ENCODE measurements at regions not wholly inside any gene's neighbourhood (a gene's known extent, or its start where the extent isn't known, plus 50 kb on each side); places are given as distances from the start of the nearest gene placed in this dataset.

- TF ChIP-seq ZNF609 (CRISPR knock-in tag; IDR thresholded peaks at IDR 0.05; ENCODE audit: borderline replicate concordance) (no peak), ZMYM4 (CRISPR knock-in tag; IDR thresholded peaks at IDR 0.05) (peak; percentile 52; the same call in 1 of the 2 replicates), NFE2L2 (IDR thresholded peaks at IDR 0.05; ENCODE audit: low read length) (no peak), SPEN (CRISPR knock-in tag; IDR thresholded peaks at IDR 0.05; ENCODE audit: low read depth) (peak; percentile 62; the same call in 1 of the 2 replicates), BORCS8-MEF2B (CRISPR knock-in tag; IDR thresholded peaks at IDR 0.05) (0 out of 2 replicates have a peak, but pooled peaks have one; percentile 25), ZNF780A (CRISPR knock-in tag; IDR thresholded peaks at IDR 0.05) (no peak), SP1 (IDR thresholded peaks at IDR 0.05) (no peak), SP1 (CRISPR knock-in tag; IDR thresholded peaks at IDR 0.05) (no peak), HMG20A (CRISPR knock-in tag; IDR thresholded peaks at IDR 0.05; ENCODE audit: borderline replicate concordance) (no peak; the same call in 1 of the 2 replicates), PRPF4 (IDR thresholded peaks at IDR 0.05; ENCODE audit: low read depth, low read length, poor library complexity, severe bottlenecking) (no peak), SMARCC2 (IDR thresholded peaks at IDR 0.05) (no peak), MTERF4 (CRISPR knock-in tag; IDR thresholded peaks at IDR 0.05) (no peak), ZNF446 (CRISPR knock-in tag; IDR thresholded peaks at IDR 0.05) (no peak), AKNA (CRISPR knock-in tag; IDR thresholded peaks at IDR 0.05; ENCODE audit: borderline replicate concordance) (no peak), MED13 (CRISPR knock-in tag; IDR thresholded peaks at IDR 0.05) (no peak), FLYWCH1 (CRISPR knock-in tag; IDR thresholded peaks at IDR 0.05) (no peak), ZSCAN25 (CRISPR knock-in tag; IDR thresholded peaks at IDR 0.05) (no peak), KDM5B (CRISPR knock-in tag; IDR thresholded peaks at IDR 0.05; ENCODE audit: borderline replicate concordance) (peak; percentile 20; the same call in 1 of the 2 replicates)
Observed at GRCh38 chr12:4025181-4026019, 152.2 kb upstream of the PARP11 start (continued).
